HFFc6 (cell line): ENCODE measurements at regions not wholly inside any gene's neighbourhood (a gene's known extent, or its start where the extent isn't known, plus 50 kb on each side); places are given as distances from the start of the nearest gene placed in this dataset.

Experiments used
- DNase-seq: peaks from one replicate; pipeline ENCODE4 v3.0.0-alpha.2; 2018
- H3K27ac Mint-ChIP-seq: 2 replicates; pipeline ENCODE4 v1.8.0; 2020; ENCODE audit warnings: mild to moderate bottlenecking, mixed read lengths
- H3K27me3 Mint-ChIP-seq: 2 replicates; pipeline ENCODE4 v1.8.0; 2021; ENCODE audit warnings: mild to moderate bottlenecking, moderate library complexity, mixed read lengths; ENCODE audit not compliant: insufficient read depth
- H3K36me3 Mint-ChIP-seq: 2 replicates; pipeline ENCODE4 v1.8.0; 2021; ENCODE audit warnings: low read depth, mixed read lengths
- H3K4me1 Mint-ChIP-seq: 2 replicates; pipeline ENCODE4 v1.8.0; 2020; ENCODE audit warnings: low read depth, mixed read lengths
- H3K4me3 Mint-ChIP-seq: 2 replicates; pipeline ENCODE4 v1.8.0; 2020; ENCODE audit warnings: mild to moderate bottlenecking, moderate library complexity, mixed read lengths
- H3K9me3 Mint-ChIP-seq: 2 replicates; pipeline ENCODE4 v1.8.0; 2020; ENCODE audit warnings: mild to moderate bottlenecking, mixed read lengths
- CTCF ChIP-seq: fragments of 200-600 bp; sonication (generic); IDR thresholded peaks from 2 replicates; pipeline ENCODE4 v1.5.0; 2021; ENCODE audit warnings: antibody characterized with exemption, mild to moderate bottlenecking

- H3K4me3 Mint-ChIP-seq = no peak overlapping the region
- H3K4me1 Mint-ChIP-seq = peaks cover 19% of the 10 kb centered on the region
- no peaks in the 10 kb centered on the region for H3K27me3 Mint-ChIP-seq
- H3K36me3 Mint-ChIP-seq = no peaks in the 10 kb centered on the region
- H3K27ac Mint-ChIP-seq = no peak overlapping the region
- TF ChIP-seq CTCF = no peak
- no peak for DNase-seq
- H3K9me3 Mint-ChIP-seq = no peaks in the 10 kb centered on the region
Observed at GRCh38 chr4:125044886-125045285, 269.9 kb upstream of the FAT4 start.

- Mint-ChIP-seq H3K27me3 (no peaks in the 10 kb centered on the region), H3K4me3 (no peak overlapping the region), H3K4me1 (peaks cover 19% of the 10 kb centered on the region), H3K27ac (no peak overlapping the region), H3K36me3 (no peaks in the 10 kb centered on the region), H3K9me3 (no peaks in the 10 kb centered on the region)
- no peak for TF ChIP-seq CTCF
- no peak for DNase-seq
Observed at GRCh38 chr4:125043486-125043885, 271.3 kb upstream of the FAT4 start.

GRCh38 chr4:125042041-125042440 is 272.7 kb upstream of the FAT4 start:
- peaks cover 18% of the 10 kb centered on the region for H3K4me1 Mint-ChIP-seq
- no peak for TF ChIP-seq CTCF
- H3K4me3 Mint-ChIP-seq = no peak overlapping the region
- no peaks in the 10 kb centered on the region for H3K9me3 Mint-ChIP-seq
- no peak overlapping the region for H3K27ac Mint-ChIP-seq
- no peaks in the 10 kb centered on the region for H3K36me3 Mint-ChIP-seq
- DNase-seq = no peak
- no peaks in the 10 kb centered on the region for H3K27me3 Mint-ChIP-seq

- Mint-ChIP-seq H3K36me3 (no peaks in the 10 kb centered on the region), H3K9me3 (no peaks in the 10 kb centered on the region), H3K4me1 (peaks cover 12% of the 10 kb centered on the region), H3K27ac (no peak overlapping the region), H3K4me3 (no peak overlapping the region), H3K27me3 (no peaks in the 10 kb centered on the region)
- DNase-seq = no peak
- TF ChIP-seq CTCF = no peak
Observed at GRCh38 chr4:125041372-125041930, 273.3 kb upstream of the FAT4 start.

- TF ChIP-seq CTCF = peak; percentile 36; the same call in 1 of the 2 replicates
- Mint-ChIP-seq H3K36me3 (no peaks in the 10 kb centered on the region), H3K4me3 (no peak overlapping the region), H3K27me3 (no peaks in the 10 kb centered on the region), H3K27ac (no peak overlapping the region), H3K9me3 (no peaks in the 10 kb centered on the region), H3K4me1 (peaks cover 11% of the 10 kb centered on the region)
- DNase-seq = no peak
Observed at GRCh38 chr4:125039550-125039949, 275.2 kb upstream of the FAT4 start.
